ENCODE measurements at regions not wholly inside any gene's neighbourhood (a gene's known extent, or its start where the extent isn't known, plus 50 kb on each side); places are given as distances from the start of the nearest gene placed in this dataset.

- H2BK120ac ChIP-seq (ENCODE audit: low read depth, low read length), result no peak overlapping the region
- H3K23ac ChIP-seq (ENCODE audit: low read depth, low read length), result no peak overlapping the region
- ChIA-PET CTCF (interaction anchor here (0.6 kb wide), 1 partner anchor 1173 kb away, joined by 3 read pairs; no protein-coding TSS in a partner anchor), POLR2A (ENCODE audit: unreplicated experiment) (no interaction called here)
- no peak overlapping the region for H4K91ac ChIP-seq (ENCODE audit: insufficient read depth, low read depth, low read length)
- DNase-seq (no peak), ATAC-seq (ENCODE audit: low read depth) (no peak)
- no peaks in the 10 kb centered on the region for H3K9me1 ChIP-seq (ENCODE audit: insufficient read depth, low read length)
- no peaks in the 10 kb centered on the region for H3K4me1 ChIP-seq (ENCODE audit: control insufficient read depth, insufficient read depth, low read length)
- H2BK15ac ChIP-seq (ENCODE audit: low read depth, low read length), result no peak overlapping the region
- no peak overlapping the region for H3K18ac ChIP-seq (ENCODE audit: low read depth, low read length)
- H3K4ac ChIP-seq (ENCODE audit: low read depth, low read length), result no peak overlapping the region
- H3K79me1 ChIP-seq (ENCODE audit: low read depth in 1 of 2, low read length in 2 of 2), result no peaks in the 10 kb centered on the region
- H2BK20ac ChIP-seq (ENCODE audit: low read depth, low read length), result no peak overlapping the region
- no peak overlapping the region for H2AFZ ChIP-seq (replicated peaks; ENCODE audit: low read length, poor library complexity)
- H2AK5ac ChIP-seq (ENCODE audit: low read depth, low read length), result no peak overlapping the region
- H3K9ac ChIP-seq (ENCODE audit: low read depth, low read length), result no peak overlapping the region
- WGBS, 2 experiments (ENCODE audit: extremely low coverage in 2 of 2, insufficient read length in 1 of 2), result no CpG with 5 or more reads among the region's 4 CpGs
- intact Hi-C loops (cut with micrococcal nuclease), result no loop called here
- H3K4me3 ChIP-seq (ENCODE audit: insufficient read depth, low read depth, low read length), result no peak overlapping the region
- no TSS peak for BruUV-seq (replicated peaks)
- H4K8ac ChIP-seq (ENCODE audit: low read depth in 2 of 2, low read length in 2 of 2), result no peak overlapping the region
- no peaks in the 10 kb centered on the region for H4K20me1 ChIP-seq (ENCODE audit: insufficient read depth, low read length)
- no peak overlapping the region for H3K56ac ChIP-seq (ENCODE audit: extremely low read depth, insufficient read depth, low read length)
- TF ChIP-seq RAD21 (IDR thresholded peaks at IDR 0.05; ENCODE audit: low read length), result no peak
- no peak overlapping the region for H3K14ac ChIP-seq (replicated peaks; ENCODE audit: low read depth, low read length)
- no peak overlapping the region for H3K27ac ChIP-seq (ENCODE audit: insufficient read depth, low read length)
- no peak overlapping the region for H4K5ac ChIP-seq (ENCODE audit: low read depth, low read length)
- no peak overlapping the region for H2BK5ac ChIP-seq (ENCODE audit: low read depth, low read length, poor library complexity, severe bottlenecking)
- dilution Hi-C loops (cut with HindIII; ENCODE audit: low sequenced_read_pairs, unreplicated experiment), result no loop called here
- no peak overlapping the region for H2AK9ac ChIP-seq (replicated peaks; ENCODE audit: low read depth, low read length, poor library complexity)
- in situ Hi-C loops (cut with MboI; ENCODE audit: low sequenced_read_pairs), result no loop called here
- no peak overlapping the region for H3K4me2 ChIP-seq (ENCODE audit: low read depth, low read length)
- no peaks in the 10 kb centered on the region for H3K27me3 ChIP-seq (ENCODE audit: control insufficient read depth, insufficient read depth, low read length)
- H3K36me3 ChIP-seq (ENCODE audit: control insufficient read depth, insufficient read depth, low read length), result no peaks in the 10 kb centered on the region
- 0 out of 2 replicates have a peak, but pooled peaks cover 3% of the 10 kb centered on the region for H3K9me3 ChIP-seq (ENCODE audit: control insufficient read depth, insufficient read depth, low read length)
Measured at GRCh38 chr7:9302436-9302835, 869.0 kb downstream of the NXPH1 start.

Measured in IMR-90 (cell line).